H4 (cell line): ENCODE measurements at regions not wholly inside any gene's neighbourhood (a gene's known extent, or its start where the extent isn't known, plus 50 kb on each side); places are given as distances from the start of the nearest gene placed in this dataset.
"Not testable (repeated sequence)": the region's sequence is repeated elsewhere in the genome, so short reads cannot be mapped to it uniquely, and the experiment has no call there.

Source experiments
- DNase-seq: peaks from one replicate; pipeline ENCODE4 v3.0.0-alpha.2; 2015; ENCODE audit warnings: low spot score

GRCh38 chr9:30609713-30610112 is 1774.7 kb upstream of the ACO1 start:
- DNase-seq: no peak

DNA sequence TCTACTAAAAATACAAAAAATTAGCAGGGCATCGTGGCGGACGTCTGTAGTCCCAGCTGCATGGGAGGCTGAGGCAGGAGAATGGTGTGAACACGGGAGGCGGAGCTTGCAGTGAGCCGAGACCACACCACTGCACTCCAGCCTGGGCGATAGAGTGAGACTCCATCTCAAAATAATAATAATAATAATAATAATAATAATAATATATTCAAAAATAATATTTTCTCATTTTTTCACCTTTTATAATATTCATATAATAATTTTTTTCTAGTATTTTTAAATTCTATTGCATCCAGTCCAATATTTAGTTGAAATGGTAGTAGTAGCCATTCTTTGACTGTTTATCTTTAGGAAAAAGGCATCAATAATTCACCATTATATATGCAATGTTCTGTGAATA is 1767.7 kb upstream of the ACO1 start:
- DNase-seq: not testable (repeated sequence)

GRCh38 chr9:30622561-30622960 is 1761.9 kb upstream of the ACO1 start:
- no peak for DNase-seq

DNA sequence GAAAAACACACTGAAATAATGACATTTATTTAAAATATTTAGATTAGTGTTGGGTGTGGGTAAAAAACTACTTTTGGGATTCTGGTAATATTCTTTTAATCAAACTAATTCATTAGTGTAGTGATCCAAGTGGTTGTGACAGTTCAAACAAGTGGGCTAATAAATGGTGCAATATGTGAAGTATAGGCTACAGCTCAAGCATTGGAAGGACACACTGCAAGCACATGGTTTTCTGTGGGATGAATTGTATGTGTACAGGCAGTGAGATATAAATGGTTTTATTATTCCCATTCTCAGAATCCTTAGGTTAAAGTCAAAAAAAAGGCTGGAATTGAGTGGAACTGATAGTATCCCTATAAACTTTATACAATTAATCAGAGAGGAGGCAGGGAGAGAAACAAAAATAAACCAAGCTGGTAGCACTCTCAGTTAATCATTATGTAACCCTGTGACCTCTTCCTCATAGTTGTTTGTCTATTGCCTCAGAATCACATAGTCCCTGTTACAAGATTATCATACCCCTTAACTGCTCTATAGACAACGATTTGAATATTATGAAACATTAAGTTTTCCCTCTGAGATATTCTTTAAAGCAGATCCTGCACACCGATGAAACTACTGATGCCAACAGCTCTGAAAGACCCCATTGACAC is 1755.4 kb upstream of the ACO1 start:
- DNase-seq: no peak

DNA sequence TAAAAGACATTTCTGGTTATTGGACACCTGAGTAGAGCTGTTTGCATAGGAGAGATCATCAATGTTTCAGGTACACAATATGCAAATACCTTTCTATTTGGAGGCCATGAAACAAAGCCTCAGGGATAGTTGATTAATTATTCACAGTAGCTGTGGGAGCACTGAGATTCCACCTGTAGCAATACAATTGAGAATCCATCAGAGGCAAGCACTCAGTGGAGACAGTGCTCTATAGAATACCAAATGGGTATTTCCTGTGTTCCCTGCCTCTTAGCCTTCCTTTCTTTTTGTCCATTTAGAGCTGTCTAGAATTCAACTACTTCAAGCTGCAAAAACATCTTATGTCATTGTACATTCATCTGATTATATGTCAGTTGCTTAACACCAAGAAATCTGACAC is 1754.0 kb upstream of the ACO1 start:
- no peak for DNase-seq

DNA sequence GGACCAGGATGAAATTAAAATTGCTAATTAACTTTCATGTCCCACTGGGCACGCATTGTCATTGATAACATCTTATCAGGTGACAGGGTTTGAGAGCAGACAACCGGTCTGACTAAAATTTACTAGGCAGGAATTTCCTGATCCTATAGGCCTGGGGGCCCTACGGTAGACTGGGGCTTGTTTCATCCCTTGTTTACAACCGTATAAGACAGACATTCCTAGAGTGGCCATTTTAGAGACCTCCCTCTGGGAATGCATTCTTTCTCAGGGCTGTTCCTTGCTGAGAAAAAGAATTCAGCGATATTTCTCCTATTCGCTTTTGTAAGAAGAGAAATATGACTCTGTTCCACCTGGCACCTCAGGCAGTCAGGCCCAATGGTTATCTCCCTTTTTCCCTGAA is 1737.8 kb upstream of the ACO1 start:
- not testable (repeated sequence) for DNase-seq

DNA sequence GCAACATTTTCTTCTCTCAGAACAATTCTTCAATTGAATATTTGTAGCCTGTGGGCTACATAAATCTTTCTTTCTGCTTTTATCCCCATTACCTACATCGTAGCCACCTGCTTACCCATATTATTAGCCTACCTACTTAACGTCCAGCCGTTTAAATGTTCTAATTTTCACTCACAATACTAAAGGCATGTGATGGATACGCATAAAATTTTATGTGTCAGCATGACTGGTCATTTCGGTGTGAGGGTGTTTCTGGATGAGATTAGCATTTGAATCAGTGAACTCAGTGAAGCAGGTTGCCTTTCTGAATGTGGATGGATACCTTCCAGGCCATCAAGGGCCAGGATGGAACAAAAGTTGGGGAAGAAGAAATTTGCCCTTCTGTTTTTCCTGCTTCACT is 1722.5 kb upstream of the ACO1 start:
- DNase-seq: no peak

DNA sequence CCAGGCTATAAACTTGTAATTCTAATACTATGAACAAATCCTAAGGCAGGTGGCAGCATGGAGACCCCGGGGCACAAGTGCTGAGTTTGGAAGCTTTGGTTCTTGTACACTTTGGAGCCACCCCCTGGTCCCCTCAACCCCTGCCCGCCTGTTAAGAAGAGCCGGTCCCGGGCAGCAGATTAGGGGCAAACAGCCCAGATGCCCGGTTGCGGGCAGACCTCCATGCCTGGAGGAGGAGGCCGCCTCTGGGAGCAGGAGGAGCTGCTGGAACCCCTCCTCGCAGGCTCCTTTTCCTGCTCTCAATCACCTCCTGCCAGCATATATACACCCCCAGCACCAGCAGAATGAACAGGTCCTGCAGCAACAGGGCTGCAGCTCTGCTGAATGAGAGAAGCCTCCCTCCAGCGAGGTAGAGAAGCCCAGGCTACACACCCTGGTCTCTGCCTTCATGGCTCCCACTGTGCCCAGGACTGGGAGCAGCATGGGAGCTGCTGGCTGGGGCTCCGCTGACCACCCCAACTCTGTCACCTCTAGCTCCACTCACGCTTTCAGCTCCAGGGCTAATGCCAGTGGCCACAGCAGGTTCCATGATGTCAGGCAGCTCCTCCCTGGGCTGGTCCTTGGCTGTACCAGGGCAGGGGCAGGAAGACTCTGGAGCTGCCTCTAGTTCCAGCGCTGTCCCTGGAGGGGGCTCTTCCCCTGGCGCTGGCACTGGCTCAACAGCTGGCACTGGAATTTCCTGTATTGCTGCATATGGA is 1713.5 kb upstream of the ACO1 start:
- DNase-seq: no peak

DNA sequence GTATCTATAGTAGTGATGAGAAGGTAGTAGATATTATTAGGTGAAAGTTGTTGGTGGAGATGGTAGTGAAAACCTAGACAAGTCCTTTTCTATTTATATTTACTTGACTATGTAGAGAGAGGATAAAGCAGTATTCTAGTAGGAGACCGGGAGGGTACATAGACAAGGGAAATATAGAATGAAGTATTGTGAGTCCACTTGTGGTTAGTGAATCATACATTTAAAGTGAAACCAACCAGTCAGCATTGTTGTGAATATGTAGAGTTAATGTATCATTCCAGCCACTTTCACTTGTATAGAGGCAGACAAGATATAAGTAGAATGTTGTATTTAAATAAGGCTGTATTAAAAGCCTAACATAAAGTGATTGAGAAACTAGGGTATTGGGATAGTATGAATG is 1711.3 kb upstream of the ACO1 start:
- DNase-seq: peak; percentile 13

GRCh38 chr9:30676651-30677050 is 1707.8 kb upstream of the ACO1 start:
- no peak for DNase-seq

DNA sequence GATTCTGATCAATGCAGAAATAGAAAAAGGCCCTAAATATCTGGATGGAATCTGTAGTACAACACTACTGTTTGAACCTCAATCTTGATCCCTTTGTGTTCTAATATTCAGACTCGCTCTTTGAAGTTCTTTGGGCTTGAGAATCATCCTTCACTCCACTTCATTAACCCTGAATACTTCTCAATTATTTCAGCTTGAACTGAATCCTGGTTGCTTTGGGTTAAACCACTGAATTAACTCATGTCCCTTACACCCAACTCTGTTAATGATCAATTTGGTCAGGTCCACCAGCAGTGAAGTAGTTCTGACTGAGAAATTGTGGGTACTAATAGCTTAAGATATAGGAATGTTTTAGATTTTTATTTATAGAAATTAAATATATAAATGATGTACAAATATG is 1707.2 kb upstream of the ACO1 start:
- DNase-seq: no peak

GRCh38 chr9:30688801-30689200 is 1695.6 kb upstream of the ACO1 start:
- DNase-seq: no peak

DNA sequence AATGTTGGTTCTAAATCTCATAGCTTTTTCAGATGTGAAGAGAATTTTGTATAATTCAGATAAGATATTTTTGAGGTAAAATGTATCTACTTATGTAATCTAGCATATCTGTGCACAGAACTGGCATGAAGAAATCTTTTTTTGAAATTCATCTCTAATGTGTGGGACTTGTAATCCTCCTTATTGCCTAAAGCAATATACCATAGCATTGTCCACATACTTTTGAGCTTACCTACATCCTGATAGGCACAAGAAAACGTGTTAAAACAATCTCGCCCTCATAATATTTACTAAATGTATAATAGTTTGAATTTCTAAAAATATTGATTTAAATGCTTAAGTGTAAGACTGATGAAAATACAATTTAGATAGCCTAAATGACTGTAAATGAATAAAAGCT is 1686.5 kb upstream of the ACO1 start:
- DNase-seq: no peak

DNA sequence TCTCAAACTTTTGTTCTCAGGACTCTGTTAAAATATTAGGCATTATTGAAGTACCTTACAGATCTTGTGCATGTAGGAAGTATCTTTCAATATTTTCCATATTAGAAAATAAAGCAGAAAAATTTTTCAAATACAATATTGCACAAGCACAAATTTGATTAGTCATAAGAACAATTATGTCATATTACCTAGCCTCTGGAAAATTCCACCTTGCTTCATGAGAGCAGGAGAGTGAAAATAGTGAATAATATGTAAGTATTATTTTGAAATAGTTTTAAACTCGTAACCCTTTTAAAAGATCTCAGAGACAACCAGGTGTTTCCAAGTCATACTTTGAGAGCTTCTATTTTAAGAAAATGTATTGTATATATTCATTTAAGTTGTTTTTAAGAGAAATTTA is 1672.9 kb upstream of the ACO1 start:
- no peak for DNase-seq

GRCh38 chr9:30713243-30713642 is 1671.2 kb upstream of the ACO1 start:
- DNase-seq: no peak

DNA sequence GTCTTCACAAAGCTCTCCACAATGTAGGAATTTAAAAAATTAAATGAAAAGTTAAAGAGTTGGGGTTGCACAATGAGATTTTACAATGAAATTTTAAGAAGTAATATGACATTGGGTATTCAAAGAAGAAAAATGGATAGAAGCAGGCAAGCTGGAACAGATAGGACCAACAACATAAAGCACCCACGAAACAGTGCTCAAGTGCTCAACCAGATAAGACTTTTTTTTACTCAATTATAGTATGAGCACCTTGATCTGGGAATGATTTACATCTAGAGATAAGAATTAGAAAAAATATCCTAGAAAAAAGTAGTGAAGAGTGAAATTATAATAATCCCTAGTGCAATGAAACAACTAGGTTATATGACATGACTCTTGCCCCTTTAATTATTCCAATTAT is 1670.1 kb upstream of the ACO1 start:
- no peak for DNase-seq

- no peak for DNase-seq
Observed at GRCh38 chr9:30718483-30718882, 1666.0 kb upstream of the ACO1 start.

DNA sequence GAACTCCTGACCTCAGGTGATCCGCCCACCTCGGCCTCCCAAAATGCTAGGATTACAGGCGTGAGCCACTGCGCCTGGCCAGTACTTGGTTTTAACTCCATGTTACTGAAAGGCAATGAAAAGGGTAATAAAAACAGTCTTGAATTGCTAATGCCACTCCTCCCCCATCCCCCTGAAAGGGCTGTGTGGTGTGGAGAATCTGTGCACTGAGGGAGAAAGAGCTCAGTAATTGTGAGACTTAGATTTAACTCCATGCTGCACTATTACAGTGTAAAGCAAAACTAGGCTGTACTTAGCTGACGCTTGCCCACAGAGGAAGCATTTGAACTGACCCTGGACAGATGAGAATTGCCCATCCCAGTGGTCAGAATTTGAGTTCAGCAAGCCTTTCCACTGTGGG is 1662.4 kb upstream of the ACO1 start:
- no peak for DNase-seq

- DNase-seq: no peak
Observed at GRCh38 chr9:30723656-30724055, 1660.8 kb upstream of the ACO1 start.

- DNase-seq: no peak
Observed at GRCh38 chr9:30732060-30732459, 1652.4 kb upstream of the ACO1 start.

DNA sequence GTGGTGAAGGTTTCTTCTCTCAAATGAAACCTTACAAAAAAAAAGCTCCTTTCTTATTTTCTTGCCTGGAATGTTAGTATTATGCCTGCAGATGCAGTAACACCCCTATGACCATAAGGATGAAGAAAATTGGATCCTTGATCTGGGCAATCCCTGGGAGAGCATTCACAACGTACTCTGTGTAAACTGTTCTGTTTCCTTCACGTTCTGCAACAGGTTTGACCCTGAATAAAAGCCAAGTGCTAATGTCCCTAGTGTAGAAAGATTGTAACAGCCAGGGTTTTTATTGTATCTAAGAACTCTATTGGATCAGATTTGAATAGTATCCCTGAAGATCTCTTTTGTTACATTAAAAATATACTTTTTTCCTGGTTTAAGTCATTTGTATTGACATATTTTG is 1639.6 kb upstream of the ACO1 start:
- no peak for DNase-seq

- no peak for DNase-seq
Observed at GRCh38 chr9:30746589-30746988, 1637.9 kb upstream of the ACO1 start.

- no peak for DNase-seq
Observed at GRCh38 chr9:30757723-30758122, 1626.7 kb upstream of the ACO1 start.
